ENCODE measurements at regions not wholly inside any gene's neighbourhood (a gene's known extent, or its start where the extent isn't known, plus 50 kb on each side); places are given as distances from the start of the nearest gene placed in this dataset.

DNA sequence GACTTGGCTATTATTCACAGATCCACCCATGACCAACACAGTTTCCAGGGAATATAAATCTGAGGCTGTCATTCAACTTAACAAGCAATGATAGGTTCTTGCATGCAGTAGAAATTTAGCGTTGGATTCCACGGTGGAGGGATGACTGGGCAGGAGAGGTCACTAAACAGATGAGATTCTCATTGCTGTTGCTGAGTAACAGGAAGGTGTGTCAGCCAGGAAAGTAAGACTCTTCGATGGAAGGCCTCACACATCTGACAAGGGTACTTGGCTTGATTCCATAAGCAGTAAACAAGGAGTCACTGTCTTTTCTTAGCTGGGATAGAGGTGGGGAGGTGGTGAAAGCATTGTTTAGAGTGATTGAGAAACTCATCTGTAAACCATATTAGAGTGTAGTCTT is 1152.0 kb downstream of the SORCS3 start:
- DNase-seq: no peak
- H3K27me3 ChIP-seq (replicated peaks; ENCODE audit: insufficient read depth, low read length): no peaks in the 10 kb centered on the region
- TF ChIP-seq EZH2phosphoT487 (IDR thresholded peaks at IDR 0.05; ENCODE audit: low read length): no peak
- TF ChIP-seq, protein P1, sequence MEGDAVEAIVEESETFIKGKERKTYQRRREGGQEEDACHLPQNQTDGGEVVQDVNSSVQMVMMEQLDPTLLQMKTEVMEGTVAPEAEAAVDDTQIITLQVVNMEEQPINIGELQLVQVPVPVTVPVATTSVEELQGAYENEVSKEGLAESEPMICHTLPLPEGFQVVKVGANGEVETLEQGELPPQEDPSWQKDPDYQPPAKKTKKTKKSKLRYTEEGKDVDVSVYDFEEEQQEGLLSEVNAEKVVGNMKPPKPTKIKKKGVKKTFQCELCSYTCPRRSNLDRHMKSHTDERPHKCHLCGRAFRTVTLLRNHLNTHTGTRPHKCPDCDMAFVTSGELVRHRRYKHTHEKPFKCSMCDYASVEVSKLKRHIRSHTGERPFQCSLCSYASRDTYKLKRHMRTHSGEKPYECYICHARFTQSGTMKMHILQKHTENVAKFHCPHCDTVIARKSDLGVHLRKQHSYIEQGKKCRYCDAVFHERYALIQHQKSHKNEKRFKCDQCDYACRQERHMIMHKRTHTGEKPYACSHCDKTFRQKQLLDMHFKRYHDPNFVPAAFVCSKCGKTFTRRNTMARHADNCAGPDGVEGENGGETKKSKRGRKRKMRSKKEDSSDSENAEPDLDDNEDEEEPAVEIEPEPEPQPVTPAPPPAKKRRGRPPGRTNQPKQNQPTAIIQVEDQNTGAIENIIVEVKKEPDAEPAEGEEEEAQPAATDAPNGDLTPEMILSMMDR (IDR thresholded peaks at IDR 0.05; ENCODE audit: low read length): no peak
- TF ChIP-seq EZH2 (optimal IDR thresholded peaks at IDR 0.05; ENCODE audit: low read depth, low read length): no peak
- no peak overlapping the region for H3K27ac ChIP-seq (ENCODE audit: low read length)
- H3K4me2 ChIP-seq (ENCODE audit: low read depth, low read length): no peak overlapping the region
- H3K36me3 ChIP-seq (replicated peaks; ENCODE audit: insufficient read depth, low read length): no peaks in the 10 kb centered on the region
- H3K9ac ChIP-seq (ENCODE audit: low read length): no peak overlapping the region
- no peaks in the 10 kb centered on the region for H3F3A ChIP-seq (ENCODE audit: insufficient read depth, low read length)
- no peaks in the 10 kb centered on the region for H3K9me2 ChIP-seq (replicated peaks; ENCODE audit: insufficient read depth, low read length)
- no peak overlapping the region for H2AFZ ChIP-seq (ENCODE audit: low read length)
- no peaks in the 10 kb centered on the region for H3K9me3 ChIP-seq (replicated peaks; ENCODE audit: insufficient read depth, low read length)
- no peaks in the 10 kb centered on the region for H3K79me2 ChIP-seq (ENCODE audit: low read length)
- H3K4me3 ChIP-seq (ENCODE audit: low read length): no peak overlapping the region
- no peaks in the 10 kb centered on the region for H4K20me1 ChIP-seq (ENCODE audit: insufficient read depth, low read length)
- H3K4me1 ChIP-seq (ENCODE audit: low read length): no peaks in the 10 kb centered on the region

- H3K79me2 ChIP-seq (ENCODE audit: low read length): no peaks in the 10 kb centered on the region
- no peaks in the 10 kb centered on the region for H3K9me3 ChIP-seq (replicated peaks; ENCODE audit: insufficient read depth, low read length)
- no peaks in the 10 kb centered on the region for H3K4me1 ChIP-seq (ENCODE audit: low read length)
- no peak overlapping the region for H3K4me2 ChIP-seq (ENCODE audit: low read depth, low read length)
- no peak overlapping the region for H2AFZ ChIP-seq (ENCODE audit: low read length)
- no peaks in the 10 kb centered on the region for H3K27me3 ChIP-seq (replicated peaks; ENCODE audit: insufficient read depth, low read length)
- DNase-seq: no peak
- no peaks in the 10 kb centered on the region for H3K36me3 ChIP-seq (replicated peaks; ENCODE audit: insufficient read depth, low read length)
- H3K9ac ChIP-seq (ENCODE audit: low read length): no peak overlapping the region
- no peaks in the 10 kb centered on the region for H3F3A ChIP-seq (ENCODE audit: insufficient read depth, low read length)
- H4K20me1 ChIP-seq (ENCODE audit: insufficient read depth, low read length): no peaks in the 10 kb centered on the region
- no peak for TF ChIP-seq EZH2phosphoT487 (IDR thresholded peaks at IDR 0.05; ENCODE audit: low read length)
- TF ChIP-seq, protein P1 (IDR thresholded peaks at IDR 0.05; ENCODE audit: low read length): no peak
- TF ChIP-seq EZH2 (optimal IDR thresholded peaks at IDR 0.05; ENCODE audit: low read depth, low read length): no peak
- no peaks in the 10 kb centered on the region for H3K9me2 ChIP-seq (replicated peaks; ENCODE audit: insufficient read depth, low read length)
- no peak overlapping the region for H3K27ac ChIP-seq (ENCODE audit: low read length)
- H3K4me3 ChIP-seq (ENCODE audit: low read length): no peak overlapping the region
Measured at GRCh38 chr10:105785721-105786120, 1144.6 kb downstream of the SORCS3 start.

DNA sequence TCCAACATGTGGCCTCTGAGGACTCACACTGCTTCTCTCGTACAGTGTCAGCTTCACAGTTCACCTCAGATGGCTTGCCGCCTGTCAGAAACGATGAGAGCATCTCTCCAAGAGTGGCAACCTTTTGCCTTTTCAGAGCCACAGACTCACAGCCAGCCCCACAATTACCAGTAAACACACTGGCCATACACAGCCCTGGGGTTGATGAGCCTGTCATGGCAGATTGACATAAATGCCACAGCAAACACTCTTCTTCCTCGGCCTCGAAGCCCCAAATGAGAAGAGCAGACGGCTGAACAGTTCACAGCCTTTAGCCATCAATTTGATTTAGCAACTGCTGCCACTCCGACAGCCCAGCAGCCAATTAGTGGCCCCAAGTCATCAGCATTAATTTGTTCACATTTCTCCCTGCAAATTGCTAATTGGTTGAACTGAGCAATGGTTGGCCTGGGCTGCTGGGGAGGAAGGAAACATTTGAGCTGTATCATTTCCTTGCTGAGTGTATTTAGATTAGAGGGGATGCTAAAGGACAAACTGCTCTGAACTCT is 1142.9 kb downstream of the SORCS3 start:
- Histone ChIP-seq H3K79me2 (ENCODE audit: low read length) (no peaks in the 10 kb centered on the region), H3K9me3 (replicated peaks; ENCODE audit: insufficient read depth, low read length) (no peaks in the 10 kb centered on the region), H3K4me2 (ENCODE audit: low read depth, low read length) (no peak overlapping the region), H3K9ac (ENCODE audit: low read length) (no peak overlapping the region), H3F3A (ENCODE audit: insufficient read depth, low read length) (no peaks in the 10 kb centered on the region), H2AFZ (ENCODE audit: low read length) (no peak overlapping the region), H3K4me1 (ENCODE audit: low read length) (no peaks in the 10 kb centered on the region), H3K36me3 (replicated peaks; ENCODE audit: insufficient read depth, low read length) (no peaks in the 10 kb centered on the region), H3K27me3 (replicated peaks; ENCODE audit: insufficient read depth, low read length) (no peaks in the 10 kb centered on the region), H3K4me3 (ENCODE audit: low read length) (no peak overlapping the region), H3K27ac (ENCODE audit: low read length) (no peak overlapping the region), H4K20me1 (ENCODE audit: insufficient read depth, low read length) (no peaks in the 10 kb centered on the region), H3K9me2 (replicated peaks; ENCODE audit: insufficient read depth, low read length) (no peaks in the 10 kb centered on the region)
- TF ChIP-seq, protein P1 (IDR thresholded peaks at IDR 0.05; ENCODE audit: low read length): no peak
- TF ChIP-seq EZH2 (optimal IDR thresholded peaks at IDR 0.05; ENCODE audit: low read depth, low read length): no peak
- no peak for TF ChIP-seq EZH2phosphoT487 (IDR thresholded peaks at IDR 0.05; ENCODE audit: low read length)
- no peak for DNase-seq

Measured in MM.1S (cell line).